Osteoblast (primary cell): ENCODE measurements at regions not wholly inside any gene's neighbourhood (a gene's known extent, or its start where the extent isn't known, plus 50 kb on each side); places are given as distances from the start of the nearest gene placed in this dataset.

Source experiments
- DNase-seq: peaks from one replicate; pipeline ENCODE4 v3.0.0; 2011; ENCODE audit warnings: low spot score, mixed read lengths; ENCODE audit not compliant: insufficient read length; ENCODE audit errors: missing footprints
- H2AFZ ChIP-seq: 2 replicates; pipeline ENCODE4 v1.6.0; 2011; ENCODE audit warnings: mild to moderate bottlenecking, low read length
- H3K27ac ChIP-seq: 2 replicates; pipeline ENCODE4 v1.5.1; 2011; ENCODE audit warnings: mild to moderate bottlenecking, low read depth, low read length, moderate library complexity
- H3K27me3 ChIP-seq: 2 replicates; pipeline ENCODE4 v1.6.0; 2012; ENCODE audit warnings: mild to moderate bottlenecking, control low read depth, inconsistent platforms, low read length, moderate library complexity; ENCODE audit not compliant: insufficient read depth
- H3K36me3 ChIP-seq: 2 replicates; pipeline ENCODE4 v1.5.1; 2011; ENCODE audit warnings: mild to moderate bottlenecking, low read length, control low read depth, moderate library complexity; ENCODE audit not compliant: insufficient read depth
- H3K4me1 ChIP-seq: 2 replicates; pipeline ENCODE4 v1.5.1; 2011; ENCODE audit warnings: mild to moderate bottlenecking, low read length, control low read depth, moderate library complexity; ENCODE audit not compliant: insufficient read depth
- H3K4me2 ChIP-seq: 2 replicates; pipeline ENCODE4 v1.6.0; 2011; ENCODE audit warnings: mild to moderate bottlenecking, low read length; ENCODE audit not compliant: insufficient read depth
- H3K4me3 ChIP-seq: fragments of 200-600 bp; sonication (generic); 3 replicates; pipeline ENCODE4 v1.5.1; 2012; ENCODE audit warnings: mild to moderate bottlenecking, low read length, inconsistent platforms; ENCODE audit not compliant: insufficient read depth
- H3K79me2 ChIP-seq: 2 replicates; pipeline ENCODE4 v1.6.0; 2012; ENCODE audit warnings: mild to moderate bottlenecking, low read length, control low read depth, inconsistent platforms; ENCODE audit not compliant: insufficient read depth
- H3K9me3 ChIP-seq: 2 replicates; pipeline ENCODE4 v1.5.1; 2011; ENCODE audit warnings: low read depth, low read length, control low read depth
- H4K20me1 ChIP-seq: 2 replicates; pipeline ENCODE4 v1.6.0; 2012; ENCODE audit warnings: mild to moderate bottlenecking, low read length, control low read depth; ENCODE audit not compliant: insufficient read depth
- CTCF ChIP-seq: IDR thresholded peaks from 2 replicates; pipeline ENCODE4 v1.5.1; 2011; ENCODE audit warnings: mild to moderate bottlenecking, low read depth, low read length, moderate library complexity; ENCODE audit errors: extremely low read depth

DNA sequence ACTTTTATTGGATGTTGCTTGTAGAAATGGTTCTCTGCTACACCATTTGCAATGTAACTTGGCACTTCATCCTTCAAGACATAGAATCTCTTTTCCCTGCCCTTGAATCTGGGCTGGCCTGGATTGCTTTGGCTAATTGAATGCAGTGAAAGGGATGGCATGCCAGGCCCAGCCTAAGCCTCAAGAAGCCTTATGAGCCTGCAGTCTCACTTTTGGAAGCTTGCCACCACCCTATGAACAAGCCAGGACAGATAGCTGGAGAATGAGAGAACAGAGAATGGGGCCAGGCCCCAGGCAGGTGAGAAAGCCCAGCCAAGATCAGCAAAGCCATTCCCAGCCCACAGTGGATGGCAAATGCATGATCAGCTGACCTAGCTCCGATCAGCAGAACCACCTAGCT is 117.0 kb upstream of the ADRA1D start:
- no peaks in the 10 kb centered on the region for H3K79me2 ChIP-seq
- H4K20me1 ChIP-seq: no peaks in the 10 kb centered on the region
- no peaks in the 10 kb centered on the region for H3K36me3 ChIP-seq
- no peaks in the 10 kb centered on the region for H3K27me3 ChIP-seq
- no peak for DNase-seq
- H3K9me3 ChIP-seq: no peaks in the 10 kb centered on the region
- no peak overlapping the region for H3K4me2 ChIP-seq
- H2AFZ ChIP-seq: no peak overlapping the region
- H3K27ac ChIP-seq: no peak overlapping the region
- TF ChIP-seq CTCF: no peak
- no peaks in the 10 kb centered on the region for H3K4me1 ChIP-seq
- no peak overlapping the region for H3K4me3 ChIP-seq

DNA sequence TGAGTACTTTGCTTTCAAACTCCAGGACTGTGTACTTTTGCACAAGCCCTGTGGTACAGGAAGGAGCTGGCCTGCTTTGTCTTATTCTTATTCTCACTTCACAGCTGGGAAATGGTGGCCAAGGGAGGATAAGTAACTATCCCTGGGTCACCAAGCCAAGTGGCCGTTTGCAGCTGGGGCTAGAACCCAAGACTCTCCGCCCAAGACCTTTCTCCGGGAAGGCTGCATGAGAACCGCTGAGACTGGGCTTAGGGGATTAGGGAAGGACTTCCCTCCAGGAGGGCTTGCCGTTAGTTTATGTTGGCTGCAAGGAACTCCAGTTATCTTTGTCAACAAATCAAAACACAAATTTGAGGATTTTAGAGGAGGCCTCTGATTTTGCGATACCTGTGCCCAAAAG is 109.5 kb upstream of the ADRA1D start:
- peaks cover 7% of the 10 kb centered on the region for H3K27me3 ChIP-seq
- no peaks in the 10 kb centered on the region for H3K79me2 ChIP-seq

DNA sequence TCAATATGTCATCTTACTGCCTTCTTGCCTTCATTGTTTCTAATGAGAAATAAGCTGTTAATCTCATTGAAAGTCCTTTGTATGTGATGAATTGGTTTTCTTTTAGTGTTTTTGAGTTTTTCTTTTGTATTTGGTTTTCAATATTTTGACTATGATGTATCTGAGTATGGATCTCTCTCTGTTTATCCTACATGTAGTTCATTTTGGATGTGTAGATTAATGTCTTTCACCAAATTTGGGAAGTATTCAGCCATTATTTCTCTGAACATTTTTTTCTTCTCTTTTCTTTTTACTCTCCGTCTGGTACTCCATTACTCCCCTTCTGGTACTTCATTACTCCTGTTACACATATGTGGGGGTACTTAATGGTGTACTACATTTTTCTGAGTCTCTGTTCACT is 103.3 kb upstream of the ADRA1D start:
- H3K79me2 ChIP-seq: no peaks in the 10 kb centered on the region
- no peak overlapping the region for H3K4me2 ChIP-seq
- no peak for DNase-seq
- no peak overlapping the region for H3K4me3 ChIP-seq
- no peak overlapping the region for H2AFZ ChIP-seq
- no peaks in the 10 kb centered on the region for H3K9me3 ChIP-seq
- no peaks in the 10 kb centered on the region for H3K36me3 ChIP-seq
- H3K4me1 ChIP-seq: no peaks in the 10 kb centered on the region
- H3K27ac ChIP-seq: no peak overlapping the region
- peaks cover 7% of the 10 kb centered on the region for H3K27me3 ChIP-seq
- TF ChIP-seq CTCF: no peak
- no peaks in the 10 kb centered on the region for H4K20me1 ChIP-seq

More for the DNA sequence above, 109.5 kb upstream of the ADRA1D start:
- no peak overlapping the region for H3K27ac ChIP-seq
- TF ChIP-seq CTCF: no peak
- H4K20me1 ChIP-seq: no peaks in the 10 kb centered on the region
- no peaks in the 10 kb centered on the region for H3K9me3 ChIP-seq
- no peak overlapping the region for H3K4me3 ChIP-seq
- no peak overlapping the region for H2AFZ ChIP-seq
- H3K36me3 ChIP-seq: no peaks in the 10 kb centered on the region
- H3K4me2 ChIP-seq: no peak overlapping the region
- no peaks in the 10 kb centered on the region for H3K4me1 ChIP-seq
- no peak for DNase-seq

DNA sequence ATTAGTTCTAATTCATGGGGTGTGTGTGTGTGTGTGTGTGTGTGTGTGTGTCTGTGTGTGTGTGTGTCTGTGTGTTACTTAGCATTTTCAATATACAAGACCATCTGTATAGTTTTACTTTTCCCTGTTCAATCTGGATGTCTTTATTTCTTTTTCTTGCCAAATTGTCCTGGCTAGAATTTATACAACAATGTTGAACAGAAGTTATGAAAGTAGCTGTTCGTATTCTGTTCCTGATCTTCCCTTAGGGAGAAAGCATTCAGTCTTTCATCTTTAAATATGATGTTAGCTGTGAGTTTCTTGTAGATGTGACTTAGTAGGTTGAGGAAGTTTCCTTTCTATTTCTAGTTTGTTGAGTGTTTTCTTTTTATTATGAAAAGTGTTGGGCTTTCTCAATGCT is 101.0 kb upstream of the ADRA1D start:
- TF ChIP-seq CTCF: no peak
- no peaks in the 10 kb centered on the region for H3K36me3 ChIP-seq
- H3K4me1 ChIP-seq: no peaks in the 10 kb centered on the region
- no peak overlapping the region for H3K4me2 ChIP-seq
- H3K9me3 ChIP-seq: no peaks in the 10 kb centered on the region
- H2AFZ ChIP-seq: no peak overlapping the region
- peaks cover 7% of the 10 kb centered on the region for H3K27me3 ChIP-seq
- H4K20me1 ChIP-seq: no peaks in the 10 kb centered on the region
- H3K79me2 ChIP-seq: no peaks in the 10 kb centered on the region
- no peak overlapping the region for H3K27ac ChIP-seq
- no peak overlapping the region for H3K4me3 ChIP-seq
- DNase-seq: no peak
